ENCODE measurements at regions not wholly inside any gene's neighbourhood (a gene's known extent, or its start where the extent isn't known, plus 50 kb on each side); places are given as distances from the start of the nearest gene placed in this dataset.
"Not testable (repeated sequence)": the region's sequence is repeated elsewhere in the genome, so short reads cannot be mapped to it uniquely, and the experiment has no call there.

DNA sequence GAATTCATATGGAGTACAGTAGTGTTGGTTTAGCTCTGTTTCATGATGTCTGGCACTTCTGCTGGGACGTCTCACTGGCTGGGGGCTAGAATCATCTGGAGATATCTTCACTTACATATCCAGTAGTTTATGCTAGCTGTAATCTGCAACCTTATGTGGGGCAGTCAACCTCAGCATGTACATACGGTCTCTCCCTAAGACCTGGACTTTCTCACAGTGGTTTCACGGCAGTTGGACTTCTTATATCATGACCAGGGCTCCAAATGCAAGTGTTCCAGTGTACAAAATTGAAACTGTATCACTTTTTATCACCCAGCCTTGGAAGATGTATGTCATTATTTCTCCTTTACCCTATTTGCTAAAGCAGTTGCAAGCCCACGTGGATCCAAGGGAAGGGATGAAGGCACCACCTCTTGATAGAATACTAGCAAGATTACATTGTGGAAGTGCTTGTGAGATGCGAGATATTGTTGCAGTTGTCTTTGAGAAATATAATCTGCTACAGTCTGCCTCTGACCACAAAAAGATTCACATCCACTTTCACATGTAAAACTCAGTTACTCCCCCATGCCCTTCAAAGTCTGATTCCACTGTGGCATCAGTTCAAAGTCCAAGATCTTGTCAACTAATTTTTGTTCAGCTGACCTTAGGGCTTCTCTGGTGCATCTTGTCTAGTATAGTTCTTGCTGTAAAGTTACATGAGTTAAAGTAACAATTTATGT, 316.6 kb upstream of the NCAM1 start:
- DNase-seq = no peak

- peak in 2 of 3 donors; percentile 22 to 58 for DNase-seq
Measured at GRCh38 chr11:112649856-112650255, 311.4 kb upstream of the NCAM1 start.

DNA sequence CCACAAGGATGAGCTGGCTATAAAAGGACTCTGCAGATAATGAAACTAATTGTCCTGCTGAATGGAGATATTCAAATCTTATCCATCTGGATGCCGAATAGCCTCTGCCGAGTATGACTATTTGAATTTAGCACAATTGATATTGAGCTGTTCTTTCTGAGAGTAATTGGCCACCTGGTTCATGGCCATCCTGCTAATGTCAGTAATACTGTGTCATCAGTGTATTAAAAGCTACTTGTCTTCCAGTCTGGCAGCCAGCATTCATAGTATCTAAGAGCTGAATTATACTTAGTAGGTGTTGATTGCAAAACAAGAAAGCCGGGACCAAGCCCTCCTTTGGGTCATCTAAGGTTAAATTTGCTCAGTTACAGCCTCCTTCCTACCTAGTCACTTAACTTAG, 310.7 kb upstream of the NCAM1 start:
- no peak for DNase-seq

DNA sequence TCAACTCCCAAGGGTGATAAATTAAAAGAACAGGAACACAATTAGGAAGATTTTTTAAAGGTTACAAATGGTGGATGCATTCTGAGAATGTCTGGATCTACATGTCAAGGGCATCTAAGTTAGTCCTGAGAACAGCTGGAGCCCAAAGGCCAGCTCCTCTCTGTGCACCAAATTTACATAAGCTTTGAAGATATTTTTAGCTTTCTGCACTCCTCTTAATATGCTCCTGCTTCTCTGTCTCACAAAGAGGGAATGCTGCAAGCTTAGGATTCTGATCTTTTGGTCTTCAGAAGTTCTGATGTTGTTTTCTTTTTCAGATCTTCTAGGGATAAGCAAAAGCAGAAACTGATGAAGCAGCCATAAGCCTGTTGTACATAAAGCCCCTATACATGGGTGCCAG, 309.8 kb upstream of the NCAM1 start:
- DNase-seq = no peak

DNA sequence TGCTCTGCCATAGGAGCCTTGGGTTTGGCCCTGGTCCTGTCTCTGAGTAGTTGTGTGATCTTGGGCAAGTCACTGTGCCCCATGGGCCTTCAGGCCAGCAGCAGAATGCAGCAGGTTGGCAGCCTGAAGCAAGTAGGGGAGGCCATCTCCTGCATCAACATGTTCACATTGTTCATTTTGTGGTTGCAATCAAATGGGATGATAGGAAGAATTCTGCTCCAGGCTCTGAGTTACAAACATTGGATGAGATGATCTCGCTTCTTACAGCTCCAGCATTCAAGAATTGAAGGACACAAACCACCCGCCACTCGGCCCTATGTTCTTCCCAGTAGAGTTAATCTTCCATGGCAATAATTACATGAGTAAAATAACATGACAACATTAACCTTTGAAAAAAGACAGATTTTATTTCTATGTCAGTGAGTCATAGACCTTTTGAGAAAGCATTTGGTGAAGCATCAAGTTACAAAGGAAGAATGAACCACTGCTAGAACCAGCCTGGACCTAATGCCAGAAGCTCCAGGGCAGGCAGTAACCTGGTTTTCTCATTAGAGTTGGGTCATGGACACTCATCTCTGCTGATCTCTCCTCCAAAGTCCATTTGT, 308.3 kb upstream of the NCAM1 start:
- peak in 1 of 3 donors; percentile 21 for DNase-seq

- peak; percentile 79 to 95 (median 90) for DNase-seq
Measured at GRCh38 chr11:112655371-112655770, 305.8 kb upstream of the NCAM1 start.

DNA sequence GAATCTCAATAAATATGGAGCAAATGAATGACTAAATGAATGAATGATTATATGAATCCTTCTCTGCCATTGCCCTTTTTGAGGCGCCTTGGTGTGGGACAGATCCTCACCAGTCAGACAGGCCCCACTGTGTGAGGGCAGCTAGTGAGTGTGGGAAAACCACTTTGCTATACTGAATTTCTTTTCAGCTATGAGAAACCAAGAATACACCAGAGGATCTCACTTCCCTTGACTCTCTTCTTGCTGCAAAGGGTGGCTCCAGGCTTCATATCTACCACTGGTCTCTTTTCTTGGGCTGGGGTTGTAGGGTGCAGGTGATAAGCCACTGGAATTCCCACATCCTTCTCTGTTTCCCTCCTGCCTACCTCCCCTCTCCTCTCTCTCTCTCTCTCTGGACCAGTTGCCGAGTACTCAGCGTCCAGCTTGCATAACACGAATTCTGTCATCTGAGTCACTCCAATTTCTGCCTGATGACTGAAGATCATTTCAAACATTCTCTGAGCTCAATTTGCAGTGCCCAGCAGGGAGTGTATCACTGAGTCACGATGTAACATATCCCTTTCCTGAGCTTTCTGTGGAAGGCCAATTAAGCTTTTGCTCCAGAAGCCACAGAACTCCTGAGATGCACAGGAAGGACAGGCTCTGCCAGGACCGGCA, 304.3 kb upstream of the NCAM1 start:
- DNase-seq = peak; percentile 19 to 91 (median 36)

DNA sequence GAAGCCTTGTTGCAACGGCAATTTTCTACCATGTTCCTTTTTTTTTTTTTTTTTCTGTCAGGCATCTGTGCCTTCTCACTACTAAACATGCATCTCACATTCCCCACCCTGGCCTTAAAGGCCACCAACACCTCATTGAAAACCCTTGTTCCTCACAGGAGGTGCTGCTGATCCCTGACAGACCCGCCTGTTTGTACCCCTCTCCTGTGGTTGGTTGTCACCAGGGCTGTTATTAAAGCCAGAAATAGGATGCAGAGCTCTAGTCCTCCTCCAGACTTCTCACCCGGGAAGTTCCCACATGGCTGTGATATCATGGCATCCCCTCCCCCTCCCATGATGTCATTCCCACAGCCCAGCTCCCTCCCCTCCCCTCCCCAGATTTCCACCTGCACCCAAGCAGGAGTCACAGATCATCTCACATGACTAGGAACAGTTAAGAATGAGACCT, 302.8 kb upstream of the NCAM1 start:
- no peak for DNase-seq

GRCh38 chr11:112661146-112661545, 300.1 kb upstream of the NCAM1 start:
- DNase-seq = no peak

DNA sequence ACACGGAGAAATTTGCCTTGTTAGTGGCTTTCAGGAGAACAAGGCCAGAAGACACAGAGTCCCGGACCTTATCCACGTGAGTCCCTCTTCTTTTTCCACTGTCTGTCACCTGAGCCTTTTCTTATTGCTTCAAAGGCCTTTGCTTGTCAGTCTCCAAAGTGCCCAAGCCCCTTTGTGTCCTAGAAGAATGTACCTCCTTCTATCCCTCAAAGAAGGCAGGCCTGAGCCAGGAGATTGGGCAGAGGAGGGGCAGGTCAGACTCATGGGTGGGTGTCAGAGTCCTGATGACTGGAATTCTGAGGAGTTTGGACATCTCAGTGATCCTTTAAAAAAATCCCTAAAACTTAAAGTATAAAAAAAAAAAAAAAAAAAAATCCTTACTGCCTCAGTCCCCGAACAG, 299.6 kb upstream of the NCAM1 start:
- no peak for DNase-seq

DNA sequence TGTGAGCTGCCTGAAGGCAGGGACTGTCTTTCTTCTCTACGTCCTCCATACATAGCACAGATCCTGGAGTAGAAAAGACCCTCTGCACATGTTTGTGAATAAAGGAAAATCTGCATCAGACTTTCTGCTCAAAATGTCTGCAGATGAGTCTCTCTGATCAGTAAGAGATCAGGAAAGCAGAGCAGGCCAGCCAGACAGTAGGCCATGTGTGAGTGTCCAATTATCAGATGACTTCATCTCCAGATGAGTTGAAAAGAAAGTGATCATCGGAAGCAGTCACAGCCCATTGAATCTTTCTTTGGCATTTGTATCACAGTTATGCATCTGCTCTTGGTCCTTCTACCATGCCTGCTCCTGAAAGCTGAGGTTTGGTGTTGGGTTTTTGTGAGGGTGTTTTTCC, 298.7 kb upstream of the NCAM1 start:
- DNase-seq = no peak

DNA sequence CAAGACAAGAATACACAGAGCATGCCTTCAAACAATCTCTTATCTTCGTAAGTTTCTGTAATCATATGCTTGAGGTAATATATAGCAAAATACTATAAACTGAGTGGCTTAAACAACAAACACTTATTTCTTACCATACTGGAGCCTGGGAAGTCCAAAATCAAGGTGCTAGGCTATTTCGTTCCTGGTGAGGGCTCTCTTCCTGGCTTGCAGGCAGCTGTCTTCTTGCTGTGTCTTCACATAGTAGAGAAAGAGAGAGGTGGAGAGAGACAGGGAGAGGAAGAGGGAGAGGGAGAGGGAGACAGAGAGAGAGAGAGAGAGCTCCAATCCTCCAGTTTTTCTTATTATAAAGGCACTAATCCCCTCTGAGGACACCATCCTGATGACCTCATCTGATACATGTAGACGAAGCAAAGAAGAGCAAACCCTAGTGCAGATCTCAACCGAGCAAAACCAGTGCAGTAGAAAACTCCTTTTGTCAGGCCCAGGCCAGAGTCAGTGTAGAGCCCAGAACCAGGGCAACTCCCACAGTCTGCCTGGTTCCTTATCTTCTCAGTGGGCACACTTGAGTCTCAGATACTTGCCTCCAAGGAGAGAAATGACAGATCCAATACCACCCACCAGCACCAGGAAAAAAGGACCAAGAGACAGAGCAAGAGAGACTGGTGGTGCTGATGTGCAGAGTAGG, 297.1 kb upstream of the NCAM1 start:
- DNase-seq = no peak

GRCh38 chr11:112665291-112665690, 295.9 kb upstream of the NCAM1 start:
- DNase-seq = no peak

DNA sequence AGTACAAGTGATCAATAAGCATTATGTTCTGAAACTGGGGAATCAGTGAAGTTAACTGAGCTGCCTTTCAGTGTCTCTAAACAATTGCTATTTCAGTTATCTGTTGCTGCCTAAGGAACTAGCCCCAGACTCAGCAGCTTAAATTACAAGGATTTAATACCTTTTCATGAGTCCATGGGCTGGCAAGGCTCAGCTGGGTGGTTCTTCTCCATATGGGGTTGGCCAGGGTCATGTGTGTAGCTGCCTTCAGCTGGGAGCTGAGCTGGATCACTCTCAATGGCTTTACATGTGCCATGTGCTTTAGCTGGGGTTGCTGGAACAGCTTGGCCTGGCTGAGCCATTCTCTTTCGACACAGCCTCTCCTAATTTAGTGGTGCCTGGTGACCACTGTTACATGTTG, 295.0 kb upstream of the NCAM1 start:
- no peak for DNase-seq

DNA sequence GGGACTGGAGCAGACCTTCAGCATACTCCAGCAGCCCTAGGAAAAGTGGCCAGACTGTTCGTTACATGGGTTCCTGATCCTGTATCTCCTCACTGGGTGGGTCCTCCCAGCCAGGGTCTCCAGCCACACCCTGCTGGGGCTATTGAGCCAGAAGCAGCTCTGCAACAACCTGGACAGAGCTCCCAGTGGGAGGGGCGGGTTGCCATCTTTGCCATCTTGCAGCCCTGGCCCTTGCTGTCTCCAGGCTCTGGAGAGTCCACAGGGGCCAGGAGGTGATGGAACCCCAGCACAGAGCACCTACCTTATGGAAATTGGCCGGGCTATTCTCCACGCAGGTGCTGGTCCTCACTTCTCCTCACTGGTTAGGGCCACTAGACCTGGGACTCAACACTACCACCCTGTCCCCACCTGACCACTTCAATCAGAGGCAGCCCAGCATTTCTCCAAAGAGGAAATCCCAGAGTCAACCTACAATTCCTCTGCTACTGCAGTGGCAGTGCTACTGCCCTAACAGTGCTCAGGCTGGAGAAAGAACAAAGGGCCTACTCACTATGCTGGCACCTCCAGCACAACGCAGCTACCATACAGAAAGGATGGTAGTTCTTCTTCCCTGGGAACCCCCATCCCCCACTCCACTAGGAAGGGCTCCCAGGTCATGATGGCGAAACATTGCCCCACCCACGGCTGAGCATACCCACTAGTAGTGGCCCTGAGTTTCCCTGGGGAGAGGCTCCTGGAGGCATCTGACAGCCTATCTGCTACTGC, 290.2 kb upstream of the NCAM1 start:
- no peak for DNase-seq

DNA sequence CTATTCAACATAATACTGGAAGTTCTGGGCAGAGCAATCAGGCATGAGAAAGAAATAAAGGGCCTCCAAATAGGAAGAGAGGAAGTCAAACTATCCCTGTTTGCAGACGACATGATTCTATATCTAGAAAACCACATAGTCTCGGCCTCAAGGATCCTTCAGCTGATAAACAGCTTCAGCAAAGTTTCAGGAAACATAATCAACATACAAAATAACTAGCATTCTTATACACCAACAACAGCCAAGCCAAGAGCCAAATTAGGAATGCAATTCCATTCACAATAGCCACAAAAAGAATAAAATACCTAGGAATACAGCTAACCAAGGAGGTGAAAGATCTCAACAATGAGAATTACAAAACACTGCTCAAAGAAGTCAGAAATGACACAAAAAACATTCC, 287.8 kb upstream of the NCAM1 start:
- DNase-seq = not testable (repeated sequence)

GRCh38 chr11:112685111-112685510, 276.1 kb upstream of the NCAM1 start:
- DNase-seq = no peak

GRCh38 chr11:112689851-112690250, 271.4 kb upstream of the NCAM1 start:
- no peak for DNase-seq

DNA sequence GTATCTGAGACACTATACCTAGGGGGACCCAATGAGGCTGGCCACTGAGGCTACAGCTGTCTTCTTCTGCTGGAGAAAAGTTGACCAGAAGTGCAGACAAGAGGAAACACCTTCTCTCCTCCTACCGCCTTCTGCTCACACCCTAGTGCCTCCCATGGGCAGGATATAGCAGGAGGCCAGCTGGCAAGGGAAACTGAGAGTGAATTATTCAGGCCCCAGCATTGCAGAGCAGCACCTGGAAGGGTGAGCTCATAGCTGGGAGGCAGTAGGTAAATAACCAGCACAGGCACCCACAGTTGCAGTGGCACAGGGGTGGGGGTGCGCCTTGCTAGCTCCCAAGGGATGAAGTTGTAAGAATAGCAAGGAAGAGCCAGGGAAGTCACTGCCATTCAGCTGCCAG, 267.4 kb upstream of the NCAM1 start:
- DNase-seq = no peak

DNA sequence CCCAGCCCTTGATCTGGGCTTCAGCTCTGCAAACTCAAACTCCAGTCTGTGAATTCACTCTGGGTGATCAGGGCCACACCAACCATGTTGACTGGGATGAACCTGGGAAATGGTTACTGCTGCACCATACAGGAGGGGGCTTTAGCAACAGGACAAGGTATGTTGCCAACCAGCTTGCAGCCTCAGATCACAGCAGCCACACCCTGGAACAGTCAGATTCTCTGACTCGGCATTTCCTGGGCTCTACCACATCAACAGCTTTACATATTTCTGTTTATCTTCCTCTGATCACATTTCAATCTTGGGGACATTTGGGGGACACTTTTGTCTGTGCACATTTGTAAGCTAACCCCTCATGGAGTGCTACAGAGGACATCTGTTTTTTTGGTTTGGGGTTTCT, 267.0 kb upstream of the NCAM1 start:
- no peak for DNase-seq

DNA sequence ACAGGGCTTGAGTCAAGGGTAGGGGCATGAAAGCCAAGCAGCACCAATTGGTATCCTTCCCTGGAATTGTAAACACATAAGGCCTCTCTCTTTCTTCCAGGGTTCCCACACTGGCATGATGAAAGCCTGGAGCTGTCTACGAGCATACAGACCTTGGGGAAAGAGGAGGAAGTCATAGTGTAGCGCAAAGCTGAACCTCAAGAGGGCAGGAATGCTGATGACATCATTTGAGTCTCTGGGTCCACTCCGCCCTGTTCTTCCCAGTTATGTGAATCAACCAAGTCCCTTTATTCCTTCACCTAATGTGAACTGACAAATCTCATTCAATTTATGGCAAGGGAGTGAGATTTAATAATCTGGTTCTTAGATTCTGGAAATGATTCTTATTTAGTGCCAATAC, 266.4 kb upstream of the NCAM1 start:
- DNase-seq = no peak

All from muscle of back (tissue), 3 donors.